Neural cell (in vitro differentiated cells): ENCODE measurements at regions not wholly inside any gene's neighbourhood (a gene's known extent, or its start where the extent isn't known, plus 50 kb on each side); places are given as distances from the start of the nearest gene placed in this dataset.

Experiments used
- CTCF ChIP-seq: fragments of 450-650 bp; IDR thresholded peaks from 2 replicates; pipeline ENCODE4 v1.5.1; 2014; ENCODE audit warnings: antibody characterized with exemption, mild to moderate bottlenecking, moderate library complexity; ENCODE audit not compliant: poor library complexity, severe bottlenecking
- EP300 ChIP-seq: fragments of 450-650 bp; conservative IDR thresholded peaks from 2 replicates; pipeline ENCODE4 v1.6.1; 2014; ENCODE audit warnings: antibody characterized with exemption, mild to moderate bottlenecking, moderate library complexity; ENCODE audit not compliant: poor library complexity, severe bottlenecking
- EZH2 ChIP-seq: fragments of 200-600, 300-800 bp; shearing (Covaris generic), sonication (generic); IDR thresholded peaks from 2 replicates; pipeline ENCODE4 v1.6.1; 2014; ENCODE audit warnings: antibody characterized with exemption, low read length, borderline replicate concordance, mild to moderate bottlenecking; ENCODE audit not compliant: insufficient read depth, poor library complexity, severe bottlenecking
- REST ChIP-seq: IDR thresholded peaks from 2 replicates; pipeline ENCODE4 v1.6.1; 2012; ENCODE audit warnings: borderline replicate concordance

- TF ChIP-seq EP300 (no peak), CTCF (no peak), EZH2 (no peak), REST (no peak)
Observed at GRCh38 chr11:95547976-95548375, 241.6 kb downstream of the FAM76B start.
